NT2/D1 (cell line): ENCODE measurements at regions not wholly inside any gene's neighbourhood (a gene's known extent, or its start where the extent isn't known, plus 50 kb on each side); places are given as distances from the start of the nearest gene placed in this dataset.
A peak's percentile ranks its signal among the peaks of the same experiment; 100 is the strongest.
"Not testable (repeated sequence)": the region's sequence is repeated elsewhere in the genome, so short reads cannot be mapped to it uniquely, and the experiment has no call there.

Experiments
- DNase-seq: peaks from one replicate; pipeline ENCODE4 v3.0.0-alpha.2; 2011; ENCODE audit warnings: low read depth, low spot score
- H3K27me3 ChIP-seq: 2 replicates; pipeline ENCODE4 v1.6.0; 2011; ENCODE audit warnings: mild to moderate bottlenecking; ENCODE audit not compliant: insufficient read length, insufficient read depth
- H3K36me3 ChIP-seq: 2 replicates; pipeline ENCODE4 v1.6.1; 2011; ENCODE audit warnings: mild to moderate bottlenecking, low read length, mixed read lengths; ENCODE audit not compliant: insufficient read depth, insufficient read length
- H3K4me1 ChIP-seq: 2 replicates; pipeline ENCODE4 v1.5.1; 2011; ENCODE audit not compliant: insufficient read depth, insufficient read length
- H3K4me3 ChIP-seq: 2 replicates; pipeline ENCODE4 v1.5.1; 2011; ENCODE audit warnings: low read depth; ENCODE audit not compliant: insufficient read length
- H3K9ac ChIP-seq: 2 replicates; pipeline ENCODE4 v1.6.0; 2011; ENCODE audit warnings: low read depth; ENCODE audit not compliant: insufficient read length
- H3K9me3 ChIP-seq: 2 replicates; pipeline ENCODE4 v1.5.1; 2011; ENCODE audit warnings: mild to moderate bottlenecking, low read length; ENCODE audit not compliant: insufficient read depth
- SUZ12 ChIP-seq: IDR thresholded peaks from 2 replicates; pipeline ENCODE4 v1.6.1; 2011; ENCODE audit not compliant: insufficient read length, insufficient read depth; ENCODE audit errors: extremely low read depth
- YY1 ChIP-seq: IDR thresholded peaks from 2 replicates; pipeline ENCODE4 v1.6.1; 2011; ENCODE audit not compliant: insufficient read length, insufficient read depth
- ZNF274 ChIP-seq: IDR thresholded peaks from 2 replicates; pipeline ENCODE4 v1.6.1; 2011; ENCODE audit warnings: mild to moderate bottlenecking, low read depth, low read length

DNA sequence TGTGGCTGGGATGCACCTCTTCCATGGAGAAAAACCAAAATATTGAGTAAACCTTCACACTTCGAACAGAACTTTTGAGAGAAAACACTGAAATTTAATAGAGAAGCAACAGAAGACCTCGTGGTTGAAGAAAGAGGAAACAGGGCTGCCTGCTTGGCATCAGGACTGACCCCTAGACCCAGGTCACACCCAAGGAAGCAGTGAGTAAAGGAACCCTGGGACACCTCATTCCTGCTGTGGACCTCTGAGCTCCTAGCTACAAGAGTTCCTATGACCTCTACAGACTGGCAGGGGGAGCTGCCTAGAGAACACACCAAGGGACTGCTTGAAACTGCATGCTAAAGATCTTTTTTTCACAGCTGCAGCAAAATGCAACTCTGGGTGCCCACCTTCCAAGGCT lies 67.8 kb downstream of the FASLG start:
- Histone ChIP-seq H3K4me1 (no peaks in the 10 kb centered on the region), H3K9ac (no peak overlapping the region), H3K4me3 (no peak overlapping the region), H3K36me3 (no peaks in the 10 kb centered on the region), H3K9me3 (peaks cover 24% of the 10 kb centered on the region), H3K27me3 (no peaks in the 10 kb centered on the region)
- no peak for DNase-seq
- TF ChIP-seq YY1, result no peak
- no peak for TF ChIP-seq SUZ12
- no peak for TF ChIP-seq ZNF274

DNA sequence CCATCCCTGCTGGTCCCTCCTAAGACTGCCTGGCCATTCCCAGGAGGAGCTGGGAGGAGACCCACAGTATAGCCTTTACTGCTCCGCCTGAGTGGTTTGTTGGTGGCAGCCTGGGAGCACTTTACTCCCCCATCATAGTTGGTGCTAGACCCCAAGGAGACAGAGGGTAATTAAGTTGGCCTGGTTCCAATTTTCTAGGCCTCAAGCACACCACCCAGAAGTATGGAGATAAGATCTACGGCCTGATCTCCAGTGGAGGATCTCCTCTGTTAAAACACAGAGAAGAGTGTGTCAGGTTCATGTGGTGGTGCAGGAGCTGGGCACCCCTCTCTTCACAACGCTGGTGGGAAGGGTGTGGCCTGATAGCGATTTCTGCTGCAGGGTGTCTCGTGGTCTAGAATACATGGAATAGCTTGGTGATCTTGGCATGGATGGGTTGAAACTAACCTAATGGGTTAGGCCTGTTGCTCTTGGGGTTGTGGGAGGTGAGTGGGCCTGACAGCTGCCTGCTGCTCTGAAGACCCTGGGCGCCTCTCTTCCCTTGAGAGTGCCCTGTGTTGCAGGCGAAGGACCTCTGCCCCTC lies 68.5 kb downstream of the FASLG start:
- H3K36me3 ChIP-seq, result no peaks in the 10 kb centered on the region
- DNase-seq, result no peak
- no peak for TF ChIP-seq SUZ12
- no peak for TF ChIP-seq ZNF274
- no peak for TF ChIP-seq YY1
- H3K9ac ChIP-seq, result no peak overlapping the region
- peaks cover 24% of the 10 kb centered on the region for H3K9me3 ChIP-seq
- H3K4me1 ChIP-seq, result no peaks in the 10 kb centered on the region
- no peak overlapping the region for H3K4me3 ChIP-seq
- H3K27me3 ChIP-seq, result no peaks in the 10 kb centered on the region

DNA sequence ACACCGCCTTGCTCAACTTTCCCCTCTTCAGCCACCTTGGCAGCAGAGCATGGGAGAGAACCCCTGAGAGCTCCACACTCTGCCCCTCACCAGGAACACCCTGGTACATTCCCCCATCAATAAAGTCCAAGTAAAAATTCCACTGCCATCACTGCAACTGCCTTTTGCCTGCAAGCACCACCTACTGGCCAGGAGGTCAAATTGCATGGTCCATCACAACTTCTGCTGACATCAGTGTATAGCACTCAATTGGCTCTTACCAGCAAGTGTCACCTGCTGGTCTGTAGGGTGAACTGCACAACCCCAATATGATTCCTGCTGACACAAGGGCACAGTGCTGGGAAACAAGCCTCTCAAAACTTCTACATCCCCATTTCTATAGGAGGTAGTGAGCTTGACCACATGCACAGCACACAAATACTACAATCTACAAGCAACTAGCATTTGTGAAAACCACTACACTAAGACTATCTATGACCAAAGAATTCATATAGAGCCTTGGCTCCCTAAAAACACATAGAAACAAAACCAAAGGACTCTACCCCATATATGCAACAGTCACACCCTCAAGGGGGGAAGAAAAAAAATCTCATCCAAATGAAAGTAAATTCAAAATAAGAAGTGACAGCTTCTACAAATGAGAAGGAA lies 69.2 kb downstream of the FASLG start:
- peak; percentile 80 for DNase-seq
- TF ChIP-seq YY1 (no peak), SUZ12 (no peak), ZNF274 (no peak)

DNA sequence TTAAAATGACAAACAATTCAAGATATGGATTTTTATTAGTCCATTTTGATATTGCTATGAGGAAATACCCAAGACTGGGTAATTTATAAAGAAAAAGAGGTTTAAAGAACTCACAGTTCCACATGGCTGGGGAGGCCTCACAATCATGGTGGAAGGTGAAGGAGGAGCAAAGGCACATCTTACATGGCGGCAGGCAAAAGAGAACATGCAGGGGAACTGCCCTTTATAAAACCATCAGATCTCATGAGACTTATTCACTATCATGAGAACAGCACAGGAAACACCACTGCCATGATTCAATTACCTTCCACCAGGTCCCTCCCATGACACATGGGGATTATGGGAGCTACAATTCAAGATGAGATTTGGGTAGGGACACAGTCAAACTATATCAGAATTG lies 69.8 kb downstream of the FASLG start:
- not testable (repeated sequence) for H3K4me1 ChIP-seq, H3K36me3 ChIP-seq, H3K4me3 ChIP-seq, H3K9ac ChIP-seq, H3K27me3 ChIP-seq, DNase-seq
- peaks cover 24% of the 10 kb centered on the region for H3K9me3 ChIP-seq

More for the DNA sequence above, 69.2 kb downstream of the FASLG start:
- H3K36me3 ChIP-seq, result no peaks in the 10 kb centered on the region
- no peak overlapping the region for H3K4me3 ChIP-seq
- no peaks in the 10 kb centered on the region for H3K4me1 ChIP-seq
- H3K27me3 ChIP-seq, result no peaks in the 10 kb centered on the region
- H3K9ac ChIP-seq, result no peak overlapping the region
- H3K9me3 ChIP-seq, result peaks cover 24% of the 10 kb centered on the region

DNA sequence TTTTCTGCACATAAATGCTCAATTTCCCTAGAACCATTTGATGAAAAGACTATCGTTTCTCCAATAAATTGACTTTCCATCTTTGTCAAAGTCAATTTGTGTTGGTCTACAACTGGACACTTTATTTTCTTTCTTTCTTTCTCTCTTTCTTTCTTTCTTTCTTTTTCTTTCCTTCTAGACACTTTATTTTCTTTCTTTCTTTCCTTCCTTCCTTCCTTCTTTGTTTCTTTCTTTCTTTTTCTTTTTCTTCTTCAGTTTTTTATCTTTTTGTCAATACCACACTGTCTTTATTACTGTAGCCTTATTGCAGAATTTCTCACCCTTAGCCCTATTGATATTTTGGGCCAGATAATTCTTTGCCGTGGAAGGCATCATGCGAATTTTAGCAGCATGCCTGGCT lies 73.5 kb downstream of the FASLG start:
- Histone ChIP-seq H3K9ac (no peak overlapping the region), H3K9me3 (peaks cover 22% of the 10 kb centered on the region), H3K36me3 (no peaks in the 10 kb centered on the region), H3K27me3 (no peaks in the 10 kb centered on the region), H3K4me3 (no peak overlapping the region), H3K4me1 (no peaks in the 10 kb centered on the region)
- no peak for DNase-seq
- TF ChIP-seq SUZ12, result no peak
- no peak for TF ChIP-seq ZNF274
- no peak for TF ChIP-seq YY1

DNA sequence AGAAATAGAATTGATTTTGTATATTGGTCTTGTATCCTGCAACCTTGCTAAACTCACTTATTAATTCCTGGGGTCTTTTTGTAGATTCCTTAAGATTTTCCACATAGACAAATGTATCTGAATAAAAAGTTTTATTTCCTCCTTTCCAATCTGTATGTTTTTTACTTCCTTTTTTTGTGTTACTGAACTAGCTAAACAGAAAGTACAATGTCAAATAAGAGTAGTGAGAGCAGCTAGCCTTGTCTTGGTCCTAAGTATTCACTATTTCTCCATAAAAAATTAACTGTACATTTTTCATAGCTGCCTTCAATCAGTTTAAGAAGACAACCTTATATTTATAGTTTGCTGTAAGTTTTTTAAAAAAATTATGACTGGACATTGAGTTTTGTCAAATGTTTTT lies 74.9 kb downstream of the FASLG start:
- H3K27me3 ChIP-seq, result no peaks in the 10 kb centered on the region

DNA sequence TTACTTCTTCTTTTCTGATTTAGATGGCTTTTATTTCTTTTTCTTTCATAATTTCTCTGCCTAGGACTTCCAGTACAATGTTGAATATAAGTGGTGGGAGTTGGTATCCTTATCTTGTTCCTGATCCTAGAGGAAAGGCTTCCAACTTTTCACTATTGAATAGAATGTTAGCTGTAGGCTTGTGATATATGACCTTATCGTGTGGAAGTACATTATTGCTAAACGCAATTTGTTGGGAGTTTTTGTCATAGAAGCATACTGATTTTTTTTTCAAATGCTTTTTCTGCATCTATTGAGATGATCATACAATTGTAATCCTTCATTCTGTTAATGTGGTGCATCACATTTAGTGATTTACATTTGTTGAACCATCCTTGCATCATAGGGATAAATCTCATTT lies 79.5 kb downstream of the FASLG start:
- Histone ChIP-seq H3K9me3 (no peaks in the 10 kb centered on the region), H3K36me3 (no peaks in the 10 kb centered on the region), H3K4me1 (no peaks in the 10 kb centered on the region), H3K27me3 (no peaks in the 10 kb centered on the region), H3K4me3 (no peak overlapping the region), H3K9ac (no peak overlapping the region)
- TF ChIP-seq SUZ12, result no peak
- no peak for TF ChIP-seq ZNF274
- no peak for DNase-seq

More for the DNA sequence above, 74.9 kb downstream of the FASLG start:
- Histone ChIP-seq H3K9ac (no peak overlapping the region), H3K9me3 (peaks cover 9% of the 10 kb centered on the region; the same call in 1 of the 2 replicates), H3K4me1 (no peaks in the 10 kb centered on the region), H3K4me3 (no peak overlapping the region), H3K36me3 (no peaks in the 10 kb centered on the region)
- DNase-seq, result no peak
- TF ChIP-seq ZNF274, result no peak
- TF ChIP-seq YY1, result no peak
- no peak for TF ChIP-seq SUZ12
